ENCODE measurements at regions not wholly inside any gene's neighbourhood (a gene's known extent, or its start where the extent isn't known, plus 50 kb on each side); places are given as distances from the start of the nearest gene placed in this dataset.

DNA sequence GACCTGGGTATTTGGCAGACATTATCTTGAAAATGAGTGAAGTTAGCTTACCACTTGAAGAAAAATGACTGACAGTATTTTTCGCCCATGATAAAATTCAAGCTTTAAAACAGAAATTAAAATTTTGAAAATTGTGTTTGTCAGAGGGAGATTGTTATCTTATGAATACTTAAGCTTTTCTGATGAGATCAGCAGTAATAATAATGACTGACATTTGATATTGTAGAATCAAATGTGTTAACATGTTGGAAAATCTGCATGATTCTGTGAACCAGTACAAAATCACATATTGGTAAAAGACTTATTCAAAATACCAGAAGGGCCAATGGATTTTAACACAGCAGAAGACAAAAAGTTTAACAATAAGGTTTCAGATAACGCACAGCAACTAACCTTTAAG lies 94.0 kb downstream of the MSX2 start:
- H3K27ac ChIP-seq (ENCODE audit: low read depth, low read length), result no peak overlapping the region
- H3K9me3 ChIP-seq (ENCODE audit: control insufficient read depth in 5 of 5, low read length in 5 of 5), result peaks cover 0 to 3% (median 0%) of the 10 kb centered on the region in 5 donors
- no peaks in the 10 kb centered on the region for H3K4me1 ChIP-seq (ENCODE audit: control insufficient read depth in 5 of 5, insufficient read depth in 5 of 5, low read length in 5 of 5)
- H3K9ac ChIP-seq (ENCODE audit: low read length in 5 of 5), result no peak overlapping the region
- peaks cover 0 to 5% (median 0%) of the 10 kb centered on the region in 5 donors for H3K27me3 ChIP-seq (ENCODE audit: control insufficient read depth in 5 of 5, insufficient read depth in 4 of 5, low read length in 5 of 5)
- H3K36me3 ChIP-seq (ENCODE audit: control insufficient read depth in 5 of 5, insufficient read depth in 5 of 5, low read length in 5 of 5), result no peaks in the 10 kb centered on the region
- H3K4me3 ChIP-seq (ENCODE audit: low read depth in 1 of 5, low read length in 5 of 5), result no peak overlapping the region

DNA sequence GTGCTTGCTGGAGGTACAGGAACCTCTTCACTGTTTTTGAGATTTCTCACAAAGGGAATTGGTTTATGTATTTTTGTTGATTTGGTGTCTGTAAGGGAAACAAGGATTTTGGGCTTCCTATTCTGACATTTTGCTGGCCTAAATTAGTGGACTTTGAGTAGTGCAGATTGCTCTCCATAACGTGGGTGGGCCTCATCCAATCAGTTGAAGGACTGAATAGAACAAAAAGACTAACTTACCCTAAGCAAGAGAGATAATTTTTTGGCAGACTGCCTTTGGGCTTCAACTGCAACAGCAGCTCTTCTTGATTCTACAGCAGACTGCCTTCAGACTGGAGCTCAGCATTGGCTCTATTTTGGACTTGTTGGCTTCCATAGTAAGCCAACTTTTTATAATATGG lies 93.2 kb downstream of the MSX2 start:
- Histone ChIP-seq H3K9ac (ENCODE audit: low read length in 5 of 5) (no peak overlapping the region), H3K4me3 (ENCODE audit: low read depth in 1 of 5, low read length in 5 of 5) (no peak overlapping the region), H3K27ac (ENCODE audit: low read depth, low read length) (no peak overlapping the region), H3K36me3 (ENCODE audit: control insufficient read depth in 5 of 5, insufficient read depth in 5 of 5, low read length in 5 of 5) (no peaks in the 10 kb centered on the region), H3K4me1 (ENCODE audit: control insufficient read depth in 5 of 5, insufficient read depth in 5 of 5, low read length in 5 of 5) (no peaks in the 10 kb centered on the region), H3K9me3 (ENCODE audit: control insufficient read depth in 5 of 5, low read length in 5 of 5) (peaks cover 0 to 3% (median 0%) of the 10 kb centered on the region in 5 donors), H3K27me3 (ENCODE audit: control insufficient read depth in 5 of 5, insufficient read depth in 4 of 5, low read length in 5 of 5) (peaks cover 0 to 5% (median 0%) of the 10 kb centered on the region in 5 donors)

DNA sequence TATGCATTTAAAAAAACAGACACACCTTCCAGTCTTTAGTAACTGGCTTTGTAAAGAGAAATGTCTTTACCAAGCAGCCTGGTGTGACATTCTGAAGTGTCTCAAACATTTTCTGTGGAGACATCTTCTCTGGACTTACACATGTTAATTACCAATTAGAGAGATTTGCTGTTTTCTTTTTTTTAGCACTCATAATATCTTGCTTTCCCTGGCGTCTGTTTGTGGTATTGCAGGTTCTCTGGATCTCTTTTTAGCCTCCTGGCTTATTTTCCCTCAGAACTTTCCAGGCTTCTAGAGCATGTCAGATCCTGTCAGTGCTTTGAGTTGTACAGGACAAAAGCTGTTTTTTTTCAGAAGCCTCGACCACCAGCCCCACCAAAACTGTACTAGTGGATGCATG lies 92.5 kb downstream of the MSX2 start:
- Histone ChIP-seq H3K27ac (ENCODE audit: low read depth, low read length) (no peak overlapping the region), H3K4me1 (ENCODE audit: control insufficient read depth in 5 of 5, insufficient read depth in 5 of 5, low read length in 5 of 5) (no peaks in the 10 kb centered on the region), H3K9ac (ENCODE audit: low read length in 5 of 5) (no peak overlapping the region), H3K9me3 (ENCODE audit: control insufficient read depth in 5 of 5, low read length in 5 of 5) (peaks cover 0 to 3% (median 0%) of the 10 kb centered on the region in 5 donors), H3K36me3 (ENCODE audit: control insufficient read depth in 5 of 5, insufficient read depth in 5 of 5, low read length in 5 of 5) (no peaks in the 10 kb centered on the region), H3K27me3 (ENCODE audit: control insufficient read depth in 5 of 5, insufficient read depth in 4 of 5, low read length in 5 of 5) (peaks cover 0 to 5% (median 0%) of the 10 kb centered on the region in 5 donors), H3K4me3 (ENCODE audit: low read depth in 1 of 5, low read length in 5 of 5) (no peak overlapping the region)

DNA sequence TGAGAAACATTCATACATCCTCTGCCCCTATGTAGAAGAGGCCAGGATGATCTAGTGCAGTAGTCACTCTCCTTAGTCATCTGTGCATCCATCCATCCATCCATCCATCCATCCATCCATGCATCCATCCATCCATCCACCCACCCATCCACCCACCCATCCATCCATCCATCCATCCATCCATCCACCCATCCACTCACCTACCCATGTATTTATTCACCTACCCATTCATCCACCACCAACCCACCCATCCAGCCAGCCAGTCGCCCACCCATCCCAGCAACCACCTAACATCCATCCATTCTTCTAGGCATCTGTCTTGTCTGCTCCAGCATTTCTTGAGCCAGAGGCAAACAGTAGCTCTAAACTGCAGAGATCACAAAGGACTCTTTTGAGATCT lies 87.1 kb downstream of the MSX2 start:
- Histone ChIP-seq H3K4me1 (ENCODE audit: control insufficient read depth in 5 of 5, insufficient read depth in 5 of 5, low read length in 5 of 5) (no peaks in the 10 kb centered on the region), H3K4me3 (ENCODE audit: low read depth in 1 of 5, low read length in 5 of 5) (no peak overlapping the region), H3K9ac (ENCODE audit: low read length in 5 of 5) (no peak overlapping the region), H3K36me3 (ENCODE audit: control insufficient read depth in 5 of 5, insufficient read depth in 5 of 5, low read length in 5 of 5) (no peaks in the 10 kb centered on the region), H3K27me3 (ENCODE audit: control insufficient read depth in 5 of 5, insufficient read depth in 4 of 5, low read length in 5 of 5) (no peaks in the 10 kb centered on the region), H3K27ac (ENCODE audit: low read depth, low read length) (no peak overlapping the region), H3K9me3 (ENCODE audit: control insufficient read depth in 5 of 5, low read length in 5 of 5) (no peaks in the 10 kb centered on the region)

DNA sequence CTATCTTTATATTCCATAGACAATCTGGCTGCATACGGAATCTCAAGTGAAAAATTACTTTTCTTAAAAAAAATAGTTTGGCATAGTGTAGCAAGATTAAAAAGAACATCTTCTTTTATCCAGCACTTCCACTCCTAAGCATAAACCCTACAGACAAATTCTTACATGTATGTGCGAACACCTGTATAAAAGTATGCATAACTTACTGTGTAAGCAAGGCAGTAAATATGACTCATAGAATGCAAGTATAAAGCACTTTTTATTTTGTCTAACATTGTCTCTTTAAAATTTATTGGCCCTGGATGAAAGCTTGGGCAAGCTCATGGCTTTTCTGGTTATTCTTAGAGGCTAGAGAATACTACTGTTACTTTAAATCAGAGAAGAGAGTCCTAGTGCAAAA lies 86.4 kb downstream of the MSX2 start:
- no peak overlapping the region for H3K9ac ChIP-seq (ENCODE audit: low read length in 5 of 5)
- H3K4me3 ChIP-seq (ENCODE audit: low read depth in 1 of 5, low read length in 5 of 5), result no peak overlapping the region
- H3K27me3 ChIP-seq (ENCODE audit: control insufficient read depth in 5 of 5, insufficient read depth in 4 of 5, low read length in 5 of 5), result no peaks in the 10 kb centered on the region
- no peaks in the 10 kb centered on the region for H3K4me1 ChIP-seq (ENCODE audit: control insufficient read depth in 5 of 5, insufficient read depth in 5 of 5, low read length in 5 of 5)
- H3K27ac ChIP-seq (ENCODE audit: low read depth, low read length), result no peak overlapping the region
- no peaks in the 10 kb centered on the region for H3K36me3 ChIP-seq (ENCODE audit: control insufficient read depth in 5 of 5, insufficient read depth in 5 of 5, low read length in 5 of 5)
- H3K9me3 ChIP-seq (ENCODE audit: control insufficient read depth in 5 of 5, low read length in 5 of 5), result no peaks in the 10 kb centered on the region

DNA sequence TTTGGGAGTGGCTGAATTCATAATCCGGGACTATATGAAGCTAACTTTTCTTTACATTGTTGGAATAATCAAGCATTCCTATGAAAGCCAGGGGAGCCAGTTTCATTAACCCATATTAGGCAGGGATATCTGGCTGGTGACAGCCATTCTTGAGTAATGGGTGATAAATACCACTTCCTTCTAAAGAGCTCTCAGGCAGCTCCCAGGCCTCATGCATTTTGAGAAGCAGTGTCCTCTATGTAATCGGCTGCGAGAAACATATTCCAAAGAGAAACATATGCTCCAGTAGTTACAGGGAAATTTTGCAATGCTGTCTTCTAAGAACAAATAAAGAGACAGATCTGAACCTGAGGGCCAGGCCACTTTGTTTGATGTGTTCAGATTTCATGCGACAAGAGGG lies 83.1 kb downstream of the MSX2 start:
- H3K9ac ChIP-seq (ENCODE audit: low read length in 5 of 5), result no peak overlapping the region
- H3K36me3 ChIP-seq (ENCODE audit: control insufficient read depth in 5 of 5, insufficient read depth in 5 of 5, low read length in 5 of 5), result no peaks in the 10 kb centered on the region
- H3K27ac ChIP-seq (ENCODE audit: low read depth, low read length), result no peak overlapping the region
- no peaks in the 10 kb centered on the region for H3K27me3 ChIP-seq (ENCODE audit: control insufficient read depth in 5 of 5, insufficient read depth in 4 of 5, low read length in 5 of 5)
- H3K9me3 ChIP-seq (ENCODE audit: control insufficient read depth in 5 of 5, low read length in 5 of 5), result peaks cover 0 to 8% (median 0%) of the 10 kb centered on the region in 5 donors
- no peaks in the 10 kb centered on the region for H3K4me1 ChIP-seq (ENCODE audit: control insufficient read depth in 5 of 5, insufficient read depth in 5 of 5, low read length in 5 of 5)
- H3K4me3 ChIP-seq (ENCODE audit: low read depth in 1 of 5, low read length in 5 of 5), result no peak overlapping the region

DNA sequence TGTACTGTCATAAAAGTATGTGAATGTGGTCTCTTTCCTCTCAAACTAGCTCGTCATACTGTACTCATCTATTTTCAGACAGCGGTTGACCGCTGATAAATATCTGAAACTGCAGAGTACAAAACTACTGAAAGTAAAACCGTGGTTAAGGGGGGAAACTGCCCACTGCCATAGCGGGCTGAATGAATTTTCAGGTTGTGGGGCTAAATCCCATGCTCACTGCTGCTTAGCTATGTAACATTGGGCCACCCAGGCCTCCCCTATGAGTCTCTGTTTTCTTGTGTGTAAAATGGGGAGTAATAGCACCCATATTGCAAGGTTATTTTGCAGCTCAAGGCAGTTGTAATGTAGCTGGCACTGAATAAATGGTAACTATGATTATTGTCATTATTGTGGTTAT lies 82.3 kb downstream of the MSX2 start:
- Histone ChIP-seq H3K9me3 (ENCODE audit: control insufficient read depth in 5 of 5, low read length in 5 of 5) (peaks cover 0 to 8% (median 0%) of the 10 kb centered on the region in 5 donors), H3K4me3 (ENCODE audit: low read depth in 1 of 5, low read length in 5 of 5) (no peak overlapping the region), H3K9ac (ENCODE audit: low read length in 5 of 5) (no peak overlapping the region), H3K4me1 (ENCODE audit: control insufficient read depth in 5 of 5, insufficient read depth in 5 of 5, low read length in 5 of 5) (no peaks in the 10 kb centered on the region), H3K27me3 (ENCODE audit: control insufficient read depth in 5 of 5, insufficient read depth in 4 of 5, low read length in 5 of 5) (no peaks in the 10 kb centered on the region), H3K36me3 (ENCODE audit: control insufficient read depth in 5 of 5, insufficient read depth in 5 of 5, low read length in 5 of 5) (no peaks in the 10 kb centered on the region), H3K27ac (ENCODE audit: low read depth, low read length) (no peak overlapping the region)

DNA sequence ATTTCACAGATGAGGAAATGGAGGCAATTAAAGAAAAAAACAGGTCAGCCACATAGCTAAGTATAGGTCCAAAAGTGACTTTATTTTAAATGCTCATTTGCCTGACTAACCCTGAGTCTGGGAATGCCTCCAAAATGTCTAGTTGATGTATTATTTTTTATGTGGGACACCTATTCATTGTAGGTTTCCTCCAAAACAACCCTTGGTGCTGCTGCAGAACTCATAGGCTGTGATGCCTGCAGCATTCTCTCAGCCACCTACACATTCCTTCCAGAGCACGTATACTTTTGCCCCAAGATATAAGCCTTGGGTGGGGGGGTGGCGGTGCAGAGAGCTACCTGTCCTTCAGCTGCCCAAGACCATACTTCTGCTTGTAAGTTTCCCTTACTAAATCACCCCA lies 77.4 kb downstream of the MSX2 start:
- peaks cover 3 to 16% (median 4%) of the 10 kb centered on the region in 5 donors for H3K9me3 ChIP-seq (ENCODE audit: control insufficient read depth in 5 of 5, low read length in 5 of 5)
- H3K27me3 ChIP-seq (ENCODE audit: control insufficient read depth in 5 of 5, insufficient read depth in 4 of 5, low read length in 5 of 5), result peaks cover 3 to 18% (median 15%) of the 10 kb centered on the region in 5 donors

DNA sequence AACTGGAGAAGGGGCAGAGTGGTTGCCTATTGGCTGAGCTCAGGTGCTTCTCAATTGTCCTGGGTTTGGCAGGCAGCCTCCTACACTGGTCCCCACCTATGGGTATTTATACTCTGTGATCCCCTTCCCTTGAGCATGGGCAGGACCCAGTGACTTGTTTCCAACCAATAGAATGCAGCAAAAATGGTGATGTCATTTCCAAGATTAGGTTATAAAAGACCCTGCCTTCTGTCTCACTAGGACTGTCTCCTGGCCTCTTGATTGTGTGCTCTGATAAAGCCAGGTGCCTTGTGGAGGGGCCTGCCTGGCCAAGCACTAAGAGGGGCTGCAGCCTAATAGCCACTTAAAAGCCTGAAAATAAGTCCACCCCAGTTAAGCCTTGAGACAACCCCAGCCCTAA lies 76.1 kb downstream of the MSX2 start:
- Histone ChIP-seq H3K27ac (ENCODE audit: low read depth, low read length) (no peak overlapping the region), H3K4me3 (ENCODE audit: low read depth in 1 of 5, low read length in 5 of 5) (no peak overlapping the region), H3K9ac (ENCODE audit: low read length in 5 of 5) (no peak overlapping the region), H3K4me1 (ENCODE audit: control insufficient read depth in 5 of 5, insufficient read depth in 5 of 5, low read length in 5 of 5) (no peaks in the 10 kb centered on the region), H3K9me3 (ENCODE audit: control insufficient read depth in 5 of 5, low read length in 5 of 5) (peaks cover 3 to 14% (median 4%) of the 10 kb centered on the region in 5 donors), H3K36me3 (ENCODE audit: control insufficient read depth in 5 of 5, insufficient read depth in 5 of 5, low read length in 5 of 5) (no peaks in the 10 kb centered on the region), H3K27me3 (ENCODE audit: control insufficient read depth in 5 of 5, insufficient read depth in 4 of 5, low read length in 5 of 5) (peaks cover 5 to 23% (median 16%) of the 10 kb centered on the region in 5 donors)

More for the DNA sequence above, 77.4 kb downstream of the MSX2 start:
- Histone ChIP-seq H3K27ac (ENCODE audit: low read depth, low read length) (no peak overlapping the region), H3K36me3 (ENCODE audit: control insufficient read depth in 5 of 5, insufficient read depth in 5 of 5, low read length in 5 of 5) (no peaks in the 10 kb centered on the region), H3K9ac (ENCODE audit: low read length in 5 of 5) (no peak overlapping the region), H3K4me1 (ENCODE audit: control insufficient read depth in 5 of 5, insufficient read depth in 5 of 5, low read length in 5 of 5) (no peaks in the 10 kb centered on the region), H3K4me3 (ENCODE audit: low read depth in 1 of 5, low read length in 5 of 5) (no peak overlapping the region)

DNA sequence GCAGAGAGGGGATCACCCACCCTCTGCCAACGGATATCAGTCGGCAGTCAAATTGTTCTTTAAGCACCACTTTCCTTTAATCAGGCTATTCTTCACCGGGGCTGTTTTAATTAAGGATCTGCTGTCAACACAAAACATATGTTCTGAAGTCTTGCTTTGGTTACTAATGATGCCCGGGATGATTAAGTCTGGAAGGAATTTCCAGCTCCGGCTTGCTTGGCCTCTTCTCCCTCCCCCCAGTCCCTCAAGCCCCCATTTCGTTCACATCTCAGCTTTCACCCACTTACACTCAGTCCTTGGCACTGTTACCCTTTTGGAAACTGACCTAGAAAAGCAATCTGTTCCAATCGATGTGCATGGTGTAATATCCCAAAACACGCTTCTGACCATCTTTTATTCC lies 74.7 kb downstream of the MSX2 start:
- Histone ChIP-seq H3K27me3 (ENCODE audit: control insufficient read depth in 5 of 5, insufficient read depth in 4 of 5, low read length in 5 of 5) (peaks cover 9 to 27% (median 24%) of the 10 kb centered on the region in 5 donors), H3K4me3 (ENCODE audit: low read depth in 1 of 5, low read length in 5 of 5) (no peak overlapping the region), H3K4me1 (ENCODE audit: control insufficient read depth in 5 of 5, insufficient read depth in 5 of 5, low read length in 5 of 5) (no peaks in the 10 kb centered on the region), H3K27ac (ENCODE audit: low read depth, low read length) (no peak overlapping the region), H3K9ac (ENCODE audit: low read length in 5 of 5) (no peak overlapping the region), H3K9me3 (ENCODE audit: control insufficient read depth in 5 of 5, low read length in 5 of 5) (peaks cover 3 to 9% (median 4%) of the 10 kb centered on the region in 5 donors), H3K36me3 (ENCODE audit: control insufficient read depth in 5 of 5, insufficient read depth in 5 of 5, low read length in 5 of 5) (no peaks in the 10 kb centered on the region)

DNA sequence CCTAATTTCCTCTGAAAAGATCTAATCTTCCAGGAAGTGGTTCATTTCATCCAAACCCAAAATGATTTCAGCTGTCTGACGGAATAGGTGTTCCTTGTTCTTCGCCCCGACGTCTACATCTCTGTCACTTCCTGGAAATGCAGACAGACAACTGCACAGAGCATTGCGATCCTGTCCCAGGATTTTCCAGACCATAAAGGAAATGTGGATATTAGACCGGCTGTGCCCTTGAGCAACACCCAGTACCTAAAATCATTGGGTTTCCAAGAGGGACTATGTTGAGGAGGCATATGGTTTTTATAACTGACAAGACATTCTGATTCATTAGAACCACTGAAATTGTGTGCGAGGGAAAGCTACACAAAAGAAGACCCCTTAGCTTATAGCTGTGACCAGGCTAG lies 74.2 kb downstream of the MSX2 start:
- Histone ChIP-seq H3K9ac (ENCODE audit: low read length in 5 of 5) (no peak overlapping the region), H3K36me3 (ENCODE audit: control insufficient read depth in 5 of 5, insufficient read depth in 5 of 5, low read length in 5 of 5) (no peaks in the 10 kb centered on the region), H3K9me3 (ENCODE audit: control insufficient read depth in 5 of 5, low read length in 5 of 5) (peaks cover 3 to 9% (median 4%) of the 10 kb centered on the region in 5 donors), H3K27ac (ENCODE audit: low read depth, low read length) (no peak overlapping the region), H3K4me1 (ENCODE audit: control insufficient read depth in 5 of 5, insufficient read depth in 5 of 5, low read length in 5 of 5) (peaks cover 0 to 4% (median under 1%) of the 10 kb centered on the region in 5 donors), H3K27me3 (ENCODE audit: control insufficient read depth in 5 of 5, insufficient read depth in 4 of 5, low read length in 5 of 5) (peaks cover 10 to 30% (median 25%) of the 10 kb centered on the region in 5 donors), H3K4me3 (ENCODE audit: low read depth in 1 of 5, low read length in 5 of 5) (no peak overlapping the region)
